ENCODE measurements at regions not wholly inside any gene's neighbourhood (a gene's known extent, or its start where the extent isn't known, plus 50 kb on each side); places are given as distances from the start of the nearest gene placed in this dataset.
A peak's percentile ranks its signal among the peaks of the same experiment; 100 is the strongest.

DNA sequence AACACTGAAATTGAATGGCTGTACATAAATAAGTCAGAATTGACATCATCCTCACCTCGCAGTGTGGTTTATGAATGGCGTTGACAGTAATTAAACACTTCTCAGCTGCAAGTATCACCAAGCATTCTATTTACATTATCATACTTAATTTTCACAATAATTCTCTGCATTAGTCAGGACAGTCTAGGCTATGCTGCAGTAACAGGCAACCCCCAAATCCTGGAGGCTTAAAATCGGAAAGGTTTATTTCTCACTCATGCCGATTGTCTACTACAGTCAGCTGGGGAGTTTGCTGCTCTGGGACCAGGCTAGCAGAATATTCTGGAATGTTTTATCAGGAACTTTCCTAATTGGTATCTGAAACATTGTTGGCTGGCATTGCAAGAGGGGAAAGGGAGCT is 493.2 kb upstream of the ERCC4 start:
- Histone ChIP-seq H3K27me3 (ENCODE audit: control insufficient read depth in 1 of 2, insufficient read depth in 2 of 2, low read length in 2 of 2) (no peaks in the 10 kb centered on the region), H3K4me1 (ENCODE audit: insufficient read depth, low read length) (no peaks in the 10 kb centered on the region), H3K9me3 (ENCODE audit: low read length) (no peaks in the 10 kb centered on the region), H3K9ac (ENCODE audit: insufficient read depth, low read depth, low read length) (no peak overlapping the region), H3K79me2 (ENCODE audit: insufficient read depth, low read length) (no peaks in the 10 kb centered on the region), H3K27ac (ENCODE audit: extremely low read length, insufficient read depth, low read length) (no peak overlapping the region), H4K20me1 (ENCODE audit: insufficient read depth, low read length) (no peaks in the 10 kb centered on the region), H3K4me3 (replicated peaks in 1 of 3; ENCODE audit: insufficient read depth in 1 of 3, low read depth in 2 of 3, low read length in 3 of 3) (no peak overlapping the region), H3K36me3 (replicated peaks in 1 of 2; ENCODE audit: control insufficient read depth in 1 of 2, insufficient read depth in 2 of 2, low read length in 2 of 2) (no peaks in the 10 kb centered on the region), H2AFZ (ENCODE audit: low read length) (no peak overlapping the region), H3K4me2 (ENCODE audit: low read depth, low read length) (no peak overlapping the region)
- CTCF ChIA-PET (ENCODE audit: low intra/inter-chr PET ratio, low total read pairs) = interaction anchor here (1.9 kb wide), 1 partner anchor 27 kb away, joined by 13 read pairs; no protein-coding TSS in a partner anchor
- FAIRE-seq (no peak), DNase-seq (ENCODE audit: low spot score) (no peak), ATAC-seq (no peak)
- in situ Hi-C loops (cut with HindIII; ENCODE audit: extremely low pct_ligation_motif_present, low pct_unique_long_range_greater_than_20kb) = no loop called here
- BruUV-seq (replicated peaks) = no TSS peak
- intact Hi-C loops (cut with micrococcal nuclease; ENCODE audit: unreplicated experiment) = no loop called here
- POLR2A ChIA-PET = no interaction called here
- WGBS (ENCODE audit: low lambda C conversion rate) = 74% methylated on average over 4 of the region's 4 CpGs
- TF ChIP-seq ZNF12 (CRISPR knock-in tag; IDR thresholded peaks at IDR 0.05) = peak; percentile 93
- TF ChIP-seq ZNF616 (CRISPR knock-in tag; IDR thresholded peaks at IDR 0.05; ENCODE audit: low read depth) = no peak

DNA sequence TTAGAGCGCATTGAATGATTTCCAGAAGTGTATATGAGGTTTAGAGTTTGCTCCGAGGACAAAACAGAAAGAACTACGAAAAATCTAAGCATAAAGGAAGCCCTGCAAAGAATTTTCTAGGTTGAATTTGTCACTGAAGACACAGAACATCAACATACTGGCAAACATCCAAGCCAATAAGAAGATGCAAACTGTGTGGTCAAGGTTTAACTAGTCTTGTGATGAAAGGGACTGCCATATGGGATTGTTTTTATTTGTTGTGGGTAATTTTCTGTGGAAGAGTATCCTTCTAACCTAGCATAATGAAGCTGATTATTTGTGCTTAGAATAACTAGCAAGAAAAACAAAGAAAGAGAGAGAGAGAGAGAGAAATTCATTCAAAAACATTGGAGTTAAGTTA is 492.0 kb upstream of the ERCC4 start:
- no peak overlapping the region for H3K27ac ChIP-seq (ENCODE audit: extremely low read length, insufficient read depth, low read length)
- ATAC-seq (no peak), FAIRE-seq (no peak), DNase-seq (ENCODE audit: low spot score) (no peak)
- H3K4me1 ChIP-seq (ENCODE audit: insufficient read depth, low read length) = no peaks in the 10 kb centered on the region
- no peaks in the 10 kb centered on the region for H3K36me3 ChIP-seq (replicated peaks in 1 of 2; ENCODE audit: control insufficient read depth in 1 of 2, insufficient read depth in 2 of 2, low read length in 2 of 2)
- in situ Hi-C loops (cut with HindIII; ENCODE audit: extremely low pct_ligation_motif_present, low pct_unique_long_range_greater_than_20kb) = no loop called here
- no TSS peak for BruUV-seq (replicated peaks)
- H3K9me3 ChIP-seq (ENCODE audit: low read length) = no peaks in the 10 kb centered on the region
- intact Hi-C loops (cut with micrococcal nuclease; ENCODE audit: unreplicated experiment) = no loop called here
- 20% methylated on average over 3 of the region's 3 CpGs for WGBS (ENCODE audit: low lambda C conversion rate)
- no peaks in the 10 kb centered on the region for H3K79me2 ChIP-seq (ENCODE audit: insufficient read depth, low read length)
- no peaks in the 10 kb centered on the region for H3K27me3 ChIP-seq (ENCODE audit: control insufficient read depth in 1 of 2, insufficient read depth in 2 of 2, low read length in 2 of 2)
- no peaks in the 10 kb centered on the region for H4K20me1 ChIP-seq (ENCODE audit: insufficient read depth, low read length)
- no peak overlapping the region for H3K4me2 ChIP-seq (ENCODE audit: low read depth, low read length)
- ChIA-PET CTCF (ENCODE audit: low intra/inter-chr PET ratio, low total read pairs) (no interaction called here), POLR2A (no interaction called here)
- H3K4me3 ChIP-seq (replicated peaks in 1 of 3; ENCODE audit: insufficient read depth in 1 of 3, low read depth in 2 of 3, low read length in 3 of 3) = no peak overlapping the region
- H3K9ac ChIP-seq (ENCODE audit: insufficient read depth, low read depth, low read length) = no peak overlapping the region
- H2AFZ ChIP-seq (ENCODE audit: low read length) = no peak overlapping the region
- TF ChIP-seq, protein P1, sequence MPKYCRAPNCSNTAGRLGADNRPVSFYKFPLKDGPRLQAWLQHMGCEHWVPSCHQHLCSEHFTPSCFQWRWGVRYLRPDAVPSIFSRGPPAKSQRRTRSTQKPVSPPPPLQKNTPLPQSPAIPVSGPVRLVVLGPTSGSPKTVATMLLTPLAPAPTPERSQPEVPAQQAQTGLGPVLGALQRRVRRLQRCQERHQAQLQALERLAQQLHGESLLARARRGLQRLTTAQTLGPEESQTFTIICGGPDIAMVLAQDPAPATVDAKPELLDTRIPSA (CRISPR knock-in tag; IDR thresholded peaks at IDR 0.05; ENCODE audit: borderline replicate concordance) = no peak
- TF ChIP-seq, protein P2, sequence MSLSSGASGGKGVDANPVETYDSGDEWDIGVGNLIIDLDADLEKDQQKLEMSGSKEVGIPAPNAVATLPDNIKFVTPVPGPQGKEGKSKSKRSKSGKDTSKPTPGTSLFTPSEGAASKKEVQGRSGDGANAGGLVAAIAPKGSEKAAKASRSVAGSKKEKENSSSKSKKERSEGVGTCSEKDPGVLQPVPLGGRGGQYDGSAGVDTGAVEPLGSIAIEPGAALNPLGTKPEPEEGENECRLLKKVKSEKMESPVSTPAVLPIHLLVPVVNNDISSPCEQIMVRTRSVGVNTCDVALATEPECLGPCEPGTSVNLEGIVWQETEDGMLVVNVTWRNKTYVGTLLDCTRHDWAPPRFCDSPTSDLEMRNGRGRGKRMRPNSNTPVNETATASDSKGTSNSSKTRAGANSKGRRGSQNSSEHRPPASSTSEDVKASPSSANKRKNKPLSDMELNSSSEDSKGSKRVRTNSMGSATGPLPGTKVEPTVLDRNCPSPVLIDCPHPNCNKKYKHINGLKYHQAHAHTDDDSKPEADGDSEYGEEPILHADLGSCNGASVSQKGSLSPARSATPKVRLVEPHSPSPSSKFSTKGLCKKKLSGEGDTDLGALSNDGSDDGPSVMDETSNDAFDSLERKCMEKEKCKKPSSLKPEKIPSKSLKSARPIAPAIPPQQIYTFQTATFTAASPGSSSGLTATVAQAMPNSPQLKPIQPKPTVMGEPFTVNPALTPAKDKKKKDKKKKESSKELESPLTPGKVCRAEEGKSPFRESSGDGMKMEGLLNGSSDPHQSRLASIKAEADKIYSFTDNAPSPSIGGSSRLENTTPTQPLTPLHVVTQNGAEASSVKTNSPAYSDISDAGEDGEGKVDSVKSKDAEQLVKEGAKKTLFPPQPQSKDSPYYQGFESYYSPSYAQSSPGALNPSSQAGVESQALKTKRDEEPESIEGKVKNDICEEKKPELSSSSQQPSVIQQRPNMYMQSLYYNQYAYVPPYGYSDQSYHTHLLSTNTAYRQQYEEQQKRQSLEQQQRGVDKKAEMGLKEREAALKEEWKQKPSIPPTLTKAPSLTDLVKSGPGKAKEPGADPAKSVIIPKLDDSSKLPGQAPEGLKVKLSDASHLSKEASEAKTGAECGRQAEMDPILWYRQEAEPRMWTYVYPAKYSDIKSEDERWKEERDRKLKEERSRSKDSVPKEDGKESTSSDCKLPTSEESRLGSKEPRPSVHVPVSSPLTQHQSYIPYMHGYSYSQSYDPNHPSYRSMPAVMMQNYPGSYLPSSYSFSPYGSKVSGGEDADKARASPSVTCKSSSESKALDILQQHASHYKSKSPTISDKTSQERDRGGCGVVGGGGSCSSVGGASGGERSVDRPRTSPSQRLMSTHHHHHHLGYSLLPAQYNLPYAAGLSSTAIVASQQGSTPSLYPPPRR (CRISPR knock-in tag; IDR thresholded peaks at IDR 0.05; ENCODE audit: borderline replicate concordance) = no peak
- TF ChIP-seq, protein P3, sequence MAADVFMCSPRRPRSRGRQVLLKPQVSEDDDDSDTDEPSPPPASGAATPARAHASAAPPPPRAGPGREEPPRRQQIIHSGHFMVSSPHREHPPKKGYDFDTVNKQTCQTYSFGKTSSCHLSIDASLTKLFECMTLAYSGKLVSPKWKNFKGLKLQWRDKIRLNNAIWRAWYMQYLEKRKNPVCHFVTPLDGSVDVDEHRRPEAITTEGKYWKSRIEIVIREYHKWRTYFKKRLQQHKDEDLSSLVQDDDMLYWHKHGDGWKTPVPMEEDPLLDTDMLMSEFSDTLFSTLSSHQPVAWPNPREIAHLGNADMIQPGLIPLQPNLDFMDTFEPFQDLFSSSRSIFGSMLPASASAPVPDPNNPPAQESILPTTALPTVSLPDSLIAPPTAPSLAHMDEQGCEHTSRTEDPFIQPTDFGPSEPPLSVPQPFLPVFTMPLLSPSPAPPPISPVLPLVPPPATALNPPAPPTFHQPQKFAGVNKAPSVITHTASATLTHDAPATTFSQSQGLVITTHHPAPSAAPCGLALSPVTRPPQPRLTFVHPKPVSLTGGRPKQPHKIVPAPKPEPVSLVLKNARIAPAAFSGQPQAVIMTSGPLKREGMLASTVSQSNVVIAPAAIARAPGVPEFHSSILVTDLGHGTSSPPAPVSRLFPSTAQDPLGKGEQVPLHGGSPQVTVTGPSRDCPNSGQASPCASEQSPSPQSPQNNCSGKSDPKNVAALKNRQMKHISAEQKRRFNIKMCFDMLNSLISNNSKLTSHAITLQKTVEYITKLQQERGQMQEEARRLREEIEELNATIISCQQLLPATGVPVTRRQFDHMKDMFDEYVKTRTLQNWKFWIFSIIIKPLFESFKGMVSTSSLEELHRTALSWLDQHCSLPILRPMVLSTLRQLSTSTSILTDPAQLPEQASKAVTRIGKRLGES (CRISPR knock-in tag; IDR thresholded peaks at IDR 0.05; ENCODE audit: borderline replicate concordance) = no peak
- TF ChIP-seq, protein P4, sequence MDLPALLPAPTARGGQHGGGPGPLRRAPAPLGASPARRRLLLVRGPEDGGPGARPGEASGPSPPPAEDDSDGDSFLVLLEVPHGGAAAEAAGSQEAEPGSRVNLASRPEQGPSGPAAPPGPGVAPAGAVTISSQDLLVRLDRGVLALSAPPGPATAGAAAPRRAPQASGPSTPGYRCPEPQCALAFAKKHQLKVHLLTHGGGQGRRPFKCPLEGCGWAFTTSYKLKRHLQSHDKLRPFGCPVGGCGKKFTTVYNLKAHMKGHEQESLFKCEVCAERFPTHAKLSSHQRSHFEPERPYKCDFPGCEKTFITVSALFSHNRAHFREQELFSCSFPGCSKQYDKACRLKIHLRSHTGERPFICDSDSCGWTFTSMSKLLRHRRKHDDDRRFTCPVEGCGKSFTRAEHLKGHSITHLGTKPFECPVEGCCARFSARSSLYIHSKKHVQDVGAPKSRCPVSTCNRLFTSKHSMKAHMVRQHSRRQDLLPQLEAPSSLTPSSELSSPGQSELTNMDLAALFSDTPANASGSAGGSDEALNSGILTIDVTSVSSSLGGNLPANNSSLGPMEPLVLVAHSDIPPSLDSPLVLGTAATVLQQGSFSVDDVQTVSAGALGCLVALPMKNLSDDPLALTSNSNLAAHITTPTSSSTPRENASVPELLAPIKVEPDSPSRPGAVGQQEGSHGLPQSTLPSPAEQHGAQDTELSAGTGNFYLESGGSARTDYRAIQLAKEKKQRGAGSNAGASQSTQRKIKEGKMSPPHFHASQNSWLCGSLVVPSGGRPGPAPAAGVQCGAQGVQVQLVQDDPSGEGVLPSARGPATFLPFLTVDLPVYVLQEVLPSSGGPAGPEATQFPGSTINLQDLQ (CRISPR knock-in tag; IDR thresholded peaks at IDR 0.05) = no peak
